Prostate gland (tissue), 2 donors: ENCODE measurements at regions not wholly inside any gene's neighbourhood (a gene's known extent, or its start where the extent isn't known, plus 50 kb on each side); places are given as distances from the start of the nearest gene placed in this dataset.

ENCODE experiments used
- CTCF ChIP-seq, 4 experiments: fragments of 200-600 bp in 2 of 4; fragments of 450-650 bp in 2 of 4; sonication (generic) in 2 of 4; IDR thresholded peaks; 1 replicate in 3 of 4; 2 replicates in 1 of 4; pipeline ENCODE4 v1.5.1; 2016 to 2019; ENCODE audit warnings: antibody characterized with exemption in 4 of 4, mild to moderate bottlenecking in 2 of 4, moderate library complexity in 2 of 4
- POLR2A ChIP-seq: fragments of 450-650 bp; IDR thresholded peaks from one replicate; pipeline ENCODE4 v1.6.1; 2016; ENCODE audit warnings: antibody characterized with exemption, mild to moderate bottlenecking
- POLR2AphosphoS5 ChIP-seq: sonication (generic); formaldehyde crosslinking; IDR thresholded peaks from one replicate; pipeline ENCODE4 v1.6.1; 2017; ENCODE audit warnings: antibody characterized with exemption

DNA sequence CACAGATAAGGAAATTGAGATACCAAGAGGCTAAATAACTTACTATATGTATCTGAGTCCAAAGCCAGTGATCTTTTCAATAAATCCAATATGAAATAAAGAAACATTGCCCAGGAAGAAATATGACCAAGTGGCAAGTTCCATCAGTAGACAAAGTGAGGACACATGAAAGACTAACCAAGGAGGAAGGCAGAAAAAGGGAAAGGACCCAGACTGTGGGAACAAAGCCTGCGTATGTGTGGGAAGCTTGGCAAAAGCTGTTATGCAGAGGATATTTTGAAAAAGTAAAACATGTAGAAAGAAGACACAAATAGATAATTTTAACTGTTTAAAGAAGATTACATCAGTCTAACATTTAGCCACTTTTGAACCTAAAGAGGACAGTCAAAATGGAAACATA lies 264.4 kb upstream of the PRDM1 start:
- TF ChIP-seq POLR2A (no peak), CTCF (IDR thresholded peaks at IDR 0.05) (no peak), POLR2AphosphoS5 (no peak)
